ENCODE measurements at regions not wholly inside any gene's neighbourhood (a gene's known extent, or its start where the extent isn't known, plus 50 kb on each side); places are given as distances from the start of the nearest gene placed in this dataset.
A peak's percentile ranks its signal among the peaks of the same experiment; 100 is the strongest.
"Not testable (repeated sequence)": the region's sequence is repeated elsewhere in the genome, so short reads cannot be mapped to it uniquely, and the experiment has no call there.

- DNase-seq (ENCODE audit: low spot score), result no peak
- no peak for TF ChIP-seq CTCF (IDR thresholded peaks at IDR 0.05; ENCODE audit: extremely low read depth, missing control alignments)
Observed at GRCh38 chr3:104018541-104018940, 1348.2 kb upstream of the ALCAM start.

GRCh38 chr3:104031598-104031997 lies 1335.1 kb upstream of the ALCAM start:
- DNase-seq (ENCODE audit: low spot score), result no peak
- no peak for TF ChIP-seq CTCF (IDR thresholded peaks at IDR 0.05; ENCODE audit: extremely low read depth, missing control alignments)

GRCh38 chr3:104032283-104032682 lies 1334.4 kb upstream of the ALCAM start:
- DNase-seq (ENCODE audit: low spot score), result no peak
- TF ChIP-seq CTCF (IDR thresholded peaks at IDR 0.05; ENCODE audit: extremely low read depth, missing control alignments), result no peak

GRCh38 chr3:104040896-104041295 lies 1325.8 kb upstream of the ALCAM start:
- TF ChIP-seq CTCF (IDR thresholded peaks at IDR 0.05; ENCODE audit: extremely low read depth, missing control alignments), result no peak
- DNase-seq (ENCODE audit: low spot score), result peak; percentile 4

GRCh38 chr3:104043001-104043543 lies 1323.6 kb upstream of the ALCAM start:
- not testable (repeated sequence) for DNase-seq (ENCODE audit: low spot score)

- no peak for TF ChIP-seq CTCF (IDR thresholded peaks at IDR 0.05; ENCODE audit: extremely low read depth, missing control alignments)
- DNase-seq (ENCODE audit: low spot score), result no peak
Observed at GRCh38 chr3:104044002-104044401, 1322.7 kb upstream of the ALCAM start.

- TF ChIP-seq CTCF (IDR thresholded peaks at IDR 0.05; ENCODE audit: extremely low read depth, missing control alignments), result no peak
- no peak for DNase-seq (ENCODE audit: low spot score)
Observed at GRCh38 chr3:104066658-104067057, 1300.1 kb upstream of the ALCAM start.

GRCh38 chr3:104069114-104069513 lies 1297.6 kb upstream of the ALCAM start:
- DNase-seq (ENCODE audit: low spot score), result no peak
- TF ChIP-seq CTCF (IDR thresholded peaks at IDR 0.05; ENCODE audit: extremely low read depth, missing control alignments), result no peak

Data from GM20000 (cell line).